Tibial nerve (tissue), 4 donors: ENCODE measurements at regions not wholly inside any gene's neighbourhood (a gene's known extent, or its start where the extent isn't known, plus 50 kb on each side); places are given as distances from the start of the nearest gene placed in this dataset.

Source experiments
- DNase-seq, 2 donors: peaks; one replicate each; pipeline ENCODE4 v3.0.0-alpha.2; 2019; ENCODE audit warnings: low spot score in 2 of 2
- H3K27ac ChIP-seq, 4 donors: fragments of 200-600 bp; sonication (generic) in 3 of 4; one replicate each; pipeline ENCODE4 v1.5.1; 2017 to 2019; ENCODE audit warnings: mild to moderate bottlenecking in 1 of 4
- H3K27me3 ChIP-seq, 2 donors: fragments of 200-600 bp; sonication (generic) in 1 of 2; one replicate each; pipeline versions ENCODE4 v1.5.1 to v1.6.0; 2017 to 2019
- H3K36me3 ChIP-seq, 3 donors: fragments of 200-600 bp; sonication (generic); one replicate each; pipeline ENCODE4 v1.5.1; 2018 to 2019
- H3K4me1 ChIP-seq, 4 donors: fragments of 200-600 bp; sonication (generic) in 3 of 4; one replicate each; pipeline ENCODE4 v1.5.1; 2017 to 2019
- H3K4me3 ChIP-seq, 4 donors: fragments of 200-600 bp; sonication (generic) in 3 of 4; one replicate each; pipeline ENCODE4 v1.5.1; 2017 to 2019; ENCODE audit warnings: mild to moderate bottlenecking in 1 of 4, moderate library complexity in 1 of 4
- H3K9me3 ChIP-seq, 4 donors: fragments of 200-600 bp; sonication (generic) in 3 of 4; one replicate each; pipeline ENCODE4 v1.5.1; 2017 to 2019
- CTCF ChIP-seq, 5 experiments: fragments of 200-600 bp in 3 of 5; fragments of 450-650 bp in 2 of 5; sonication (generic) in 3 of 5; IDR thresholded peaks; one replicate each; pipeline ENCODE4 v1.5.1; 2016 to 2019; ENCODE audit warnings: antibody characterized with exemption in 5 of 5, mild to moderate bottlenecking in 3 of 5, moderate library complexity in 2 of 5
- EP300 ChIP-seq, 2 donors: sonication (generic); formaldehyde crosslinking; IDR thresholded peaks; one replicate each; pipeline ENCODE4 v1.6.1; 2017; ENCODE audit warnings: antibody characterized with exemption in 2 of 2, mild to moderate bottlenecking in 1 of 2
- POLR2A ChIP-seq, 2 donors: fragments of 450-650 bp; IDR thresholded peaks; one replicate each; pipeline ENCODE4 v1.6.1; 2017; ENCODE audit warnings: antibody characterized with exemption in 2 of 2, mild to moderate bottlenecking in 2 of 2, moderate library complexity in 2 of 2
- WGBS, 2 donors: methylation state at CpG; one replicate each; pipeline ENCODE4 v1.1.5; 2018; 5-methylcytosine and 5-hydroxymethylcytosine counted together

GRCh38 chr10:60618861-60619260, 159.4 kb upstream of the CDK1 start:
- 74 to 81% methylated on average over 1 of the region's 1 CpG for WGBS, 2 donors
- H3K27ac ChIP-seq, result no peak overlapping the region
- H3K9me3 ChIP-seq, result no peaks in the 10 kb centered on the region
- H3K36me3 ChIP-seq, result no peaks in the 10 kb centered on the region
- H3K4me1 ChIP-seq, result no peaks in the 10 kb centered on the region
- H3K4me3 ChIP-seq, result no peak overlapping the region
- TF ChIP-seq POLR2A (IDR thresholded peaks at IDR 0.05) (no peak), EP300 (IDR thresholded peaks at IDR 0.05) (no peak), CTCF (IDR thresholded peaks at IDR 0.05) (no peak)
- DNase-seq, result no peak
- H3K27me3 ChIP-seq, result no peaks in the 10 kb centered on the region

GRCh38 chr10:60615541-60615940, 162.7 kb upstream of the CDK1 start:
- no peak for TF ChIP-seq POLR2A (IDR thresholded peaks at IDR 0.05)
- TF ChIP-seq CTCF (IDR thresholded peaks at IDR 0.05), result no peak
- no peak for TF ChIP-seq EP300 (IDR thresholded peaks at IDR 0.05)
- DNase-seq, result no peak
- 88 to 93% methylated on average over 1 of the region's 1 CpG for WGBS, 2 donors
- H3K4me3 ChIP-seq, result no peak overlapping the region
- no peaks in the 10 kb centered on the region for H3K27me3 ChIP-seq
- no peaks in the 10 kb centered on the region for H3K36me3 ChIP-seq
- no peaks in the 10 kb centered on the region for H3K9me3 ChIP-seq
- H3K27ac ChIP-seq, result no peak overlapping the region
- no peaks in the 10 kb centered on the region for H3K4me1 ChIP-seq

GRCh38 chr10:60614363-60614762, 163.9 kb upstream of the CDK1 start:
- 76 to 86% methylated on average over 2 of the region's 2 CpGs for WGBS, 2 donors

GRCh38 chr10:60613434-60613833, 164.8 kb upstream of the CDK1 start:
- Histone ChIP-seq H3K27ac (no peak overlapping the region), H3K4me3 (no peak overlapping the region), H3K36me3 (no peaks in the 10 kb centered on the region), H3K4me1 (no peaks in the 10 kb centered on the region), H3K9me3 (no peaks in the 10 kb centered on the region), H3K27me3 (no peaks in the 10 kb centered on the region)
- DNase-seq, result no peak
- WGBS, 2 donors, result 92 to 96% methylated on average over 2 of the region's 2 CpGs
- no peak for TF ChIP-seq CTCF (IDR thresholded peaks at IDR 0.05)
- no peak for TF ChIP-seq POLR2A (IDR thresholded peaks at IDR 0.05)
- TF ChIP-seq EP300 (IDR thresholded peaks at IDR 0.05), result no peak

More at GRCh38 chr10:60614363-60614762, 163.9 kb upstream of the CDK1 start:
- Histone ChIP-seq H3K4me1 (no peaks in the 10 kb centered on the region), H3K36me3 (no peaks in the 10 kb centered on the region), H3K27ac (no peak overlapping the region), H3K9me3 (no peaks in the 10 kb centered on the region), H3K27me3 (no peaks in the 10 kb centered on the region), H3K4me3 (no peak overlapping the region)
- TF ChIP-seq EP300 (IDR thresholded peaks at IDR 0.05) (no peak), POLR2A (IDR thresholded peaks at IDR 0.05) (no peak), CTCF (IDR thresholded peaks at IDR 0.05) (no peak)
- no peak for DNase-seq

- TF ChIP-seq EP300 (IDR thresholded peaks at IDR 0.05) (no peak), POLR2A (IDR thresholded peaks at IDR 0.05) (no peak), CTCF (IDR thresholded peaks at IDR 0.05) (no peak)
- no peak for DNase-seq
- Histone ChIP-seq H3K4me1 (no peaks in the 10 kb centered on the region), H3K36me3 (no peaks in the 10 kb centered on the region), H3K4me3 (no peak overlapping the region), H3K27ac (no peak overlapping the region), H3K9me3 (no peaks in the 10 kb centered on the region), H3K27me3 (no peaks in the 10 kb centered on the region)
- WGBS, 2 donors, result 57 to 66% methylated on average over 5 of the region's 5 CpGs
Measured at GRCh38 chr10:60611291-60611747, 167.0 kb upstream of the CDK1 start.
